ENCODE measurements at regions not wholly inside any gene's neighbourhood (a gene's known extent, or its start where the extent isn't known, plus 50 kb on each side); places are given as distances from the start of the nearest gene placed in this dataset.

DNA sequence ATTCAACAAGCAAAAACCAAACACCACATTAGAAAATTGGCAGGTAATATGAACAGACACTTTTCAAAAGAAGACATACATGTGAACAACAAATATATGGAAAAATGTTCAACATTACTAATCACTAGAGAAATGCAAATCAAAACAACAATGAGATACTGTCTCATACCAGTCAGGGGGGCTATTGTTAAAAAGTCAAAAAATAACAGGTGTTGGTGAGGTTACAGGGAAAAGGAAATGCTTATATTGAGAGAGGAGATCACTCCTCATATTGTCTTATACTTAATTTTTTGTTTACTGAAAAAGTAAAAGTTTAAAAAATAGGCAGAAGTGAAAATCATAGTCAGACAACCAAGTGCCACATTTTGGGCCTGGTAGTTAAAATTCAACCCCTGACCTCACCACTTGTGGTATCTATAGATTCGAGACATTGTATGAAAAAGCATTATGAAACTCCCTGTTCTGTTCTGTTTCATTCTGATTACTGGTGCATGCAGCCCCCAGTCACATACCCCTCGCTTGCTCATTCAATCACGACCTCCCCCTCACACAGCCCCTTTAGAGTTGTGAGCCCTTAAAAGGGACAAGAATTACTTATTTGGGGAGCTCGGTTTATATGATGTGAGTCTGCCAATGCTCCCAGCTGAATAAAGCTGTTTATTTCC, 153.7 kb upstream of the FGF16 start:
- H3K36me3 ChIP-seq (ENCODE audit: insufficient read depth, low read length) = no peaks in the 10 kb centered on the region
- H3K79me2 ChIP-seq (replicated peaks; ENCODE audit: insufficient read depth, low read length) = no peaks in the 10 kb centered on the region
- no peak overlapping the region for H3K27ac ChIP-seq (ENCODE audit: low read length)
- no peak overlapping the region for H3K9ac ChIP-seq (ENCODE audit: low read length)
- H3K9me3 ChIP-seq (ENCODE audit: low read length) = no peaks in the 10 kb centered on the region
- TF ChIP-seq SMC3 (conservative IDR thresholded peaks at IDR 0.05; ENCODE audit: poor library complexity) (no peak), MXI1 (conservative IDR thresholded peaks at IDR 0.05; ENCODE audit: poor library complexity, severe bottlenecking) (no peak), TAF1 (IDR thresholded peaks at IDR 0.05; ENCODE audit: low read depth) (no peak), RAD21 (conservative IDR thresholded peaks at IDR 0.05) (no peak), EZH2 (IDR thresholded peaks at IDR 0.05; ENCODE audit: borderline replicate concordance, insufficient read depth, low read length, poor library complexity, severe bottlenecking) (no peak), POLR2AphosphoS5 (IDR thresholded peaks at IDR 0.05) (no peak), EP300 (conservative IDR thresholded peaks at IDR 0.05; ENCODE audit: poor library complexity, severe bottlenecking) (no peak), REST (IDR thresholded peaks at IDR 0.05; ENCODE audit: borderline replicate concordance) (no peak)
- TF ChIP-seq, protein P1, sequence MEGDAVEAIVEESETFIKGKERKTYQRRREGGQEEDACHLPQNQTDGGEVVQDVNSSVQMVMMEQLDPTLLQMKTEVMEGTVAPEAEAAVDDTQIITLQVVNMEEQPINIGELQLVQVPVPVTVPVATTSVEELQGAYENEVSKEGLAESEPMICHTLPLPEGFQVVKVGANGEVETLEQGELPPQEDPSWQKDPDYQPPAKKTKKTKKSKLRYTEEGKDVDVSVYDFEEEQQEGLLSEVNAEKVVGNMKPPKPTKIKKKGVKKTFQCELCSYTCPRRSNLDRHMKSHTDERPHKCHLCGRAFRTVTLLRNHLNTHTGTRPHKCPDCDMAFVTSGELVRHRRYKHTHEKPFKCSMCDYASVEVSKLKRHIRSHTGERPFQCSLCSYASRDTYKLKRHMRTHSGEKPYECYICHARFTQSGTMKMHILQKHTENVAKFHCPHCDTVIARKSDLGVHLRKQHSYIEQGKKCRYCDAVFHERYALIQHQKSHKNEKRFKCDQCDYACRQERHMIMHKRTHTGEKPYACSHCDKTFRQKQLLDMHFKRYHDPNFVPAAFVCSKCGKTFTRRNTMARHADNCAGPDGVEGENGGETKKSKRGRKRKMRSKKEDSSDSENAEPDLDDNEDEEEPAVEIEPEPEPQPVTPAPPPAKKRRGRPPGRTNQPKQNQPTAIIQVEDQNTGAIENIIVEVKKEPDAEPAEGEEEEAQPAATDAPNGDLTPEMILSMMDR (IDR thresholded peaks at IDR 0.05; ENCODE audit: poor library complexity, severe bottlenecking) = no peak
- no peak overlapping the region for H3K4me3 ChIP-seq (ENCODE audit: low read length)
- no peaks in the 10 kb centered on the region for H3K9me2 ChIP-seq (ENCODE audit: insufficient read depth, low read length)
- no peaks in the 10 kb centered on the region for H3K27me3 ChIP-seq (ENCODE audit: insufficient read depth, low read depth, low read length)
- H2AFZ ChIP-seq (ENCODE audit: low read depth, low read length) = no peak overlapping the region
- no peaks in the 10 kb centered on the region for H3F3A ChIP-seq (ENCODE audit: insufficient read depth, low read length, poor library complexity, severe bottlenecking)
- H4K20me1 ChIP-seq (ENCODE audit: insufficient read depth) = no peaks in the 10 kb centered on the region
- H3K4me2 ChIP-seq (ENCODE audit: low read length) = no peak overlapping the region

- H3F3A ChIP-seq (ENCODE audit: insufficient read depth, low read length, poor library complexity, severe bottlenecking) = no peaks in the 10 kb centered on the region
- TF ChIP-seq MXI1 (conservative IDR thresholded peaks at IDR 0.05; ENCODE audit: poor library complexity, severe bottlenecking) (no peak), EZH2 (IDR thresholded peaks at IDR 0.05; ENCODE audit: borderline replicate concordance, insufficient read depth, low read length, poor library complexity, severe bottlenecking) (no peak)
- no peak overlapping the region for H3K4me2 ChIP-seq (ENCODE audit: low read length)
- H2AFZ ChIP-seq (ENCODE audit: low read depth, low read length) = no peak overlapping the region
- no peaks in the 10 kb centered on the region for H3K27me3 ChIP-seq (ENCODE audit: insufficient read depth, low read depth, low read length)
- H4K20me1 ChIP-seq (ENCODE audit: insufficient read depth) = no peaks in the 10 kb centered on the region
- H3K9ac ChIP-seq (ENCODE audit: low read length) = no peak overlapping the region
- no peaks in the 10 kb centered on the region for H3K36me3 ChIP-seq (ENCODE audit: insufficient read depth, low read length)
- no peak overlapping the region for H3K4me3 ChIP-seq (ENCODE audit: low read length)
- no peak overlapping the region for H3K27ac ChIP-seq (ENCODE audit: low read length)
- no peaks in the 10 kb centered on the region for H3K79me2 ChIP-seq (replicated peaks; ENCODE audit: insufficient read depth, low read length)
- no peaks in the 10 kb centered on the region for H3K9me2 ChIP-seq (ENCODE audit: insufficient read depth, low read length)
- no peaks in the 10 kb centered on the region for H3K9me3 ChIP-seq (ENCODE audit: low read length)
Observed at GRCh38 chrX:77298296-77298695, 148.9 kb upstream of the FGF16 start.

Measured in neural cell (in vitro differentiated cells).